RCC 7860 (cell line): ENCODE measurements at regions not wholly inside any gene's neighbourhood (a gene's known extent, or its start where the extent isn't known, plus 50 kb on each side); places are given as distances from the start of the nearest gene placed in this dataset.
"Not testable (repeated sequence)": the region's sequence is repeated elsewhere in the genome, so short reads cannot be mapped to it uniquely, and the experiment has no call there.

Source experiments
- DNase-seq: peaks from one replicate; pipeline ENCODE4 v3.0.0-alpha.2; 2015; ENCODE audit warnings: low spot score
- FAIRE-seq: peaks from 2 replicates; lab custom pipeline; 2012; peaks lifted over from hg19 to GRCh38; lab: Jason Lieb, UNC

GRCh38 chr3:164004205-164004604 is 1074.1 kb downstream of the SI start:
- DNase-seq = no peak
- FAIRE-seq = no peak

DNA sequence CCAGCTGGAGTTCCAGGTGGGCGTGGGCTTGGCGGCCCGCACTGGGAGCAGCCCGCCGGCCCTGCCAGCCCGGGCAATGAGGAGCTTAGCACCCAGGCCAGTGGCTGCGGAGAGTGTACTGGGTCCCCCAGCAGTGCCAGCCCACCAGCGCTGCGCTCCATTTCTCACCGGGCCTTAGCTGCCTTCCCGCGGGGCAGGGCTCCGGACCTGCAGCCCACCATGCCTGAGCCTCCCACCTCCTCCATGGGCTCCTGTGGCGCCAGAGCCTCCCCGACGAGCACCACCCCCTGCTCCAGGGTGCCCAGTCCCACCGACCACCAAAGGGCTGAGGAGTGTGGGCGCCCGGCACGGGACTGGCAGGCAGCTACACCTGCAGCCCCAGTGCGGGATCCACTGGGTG is 1075.3 kb downstream of the SI start:
- DNase-seq, FAIRE-seq: not testable (repeated sequence)

DNA sequence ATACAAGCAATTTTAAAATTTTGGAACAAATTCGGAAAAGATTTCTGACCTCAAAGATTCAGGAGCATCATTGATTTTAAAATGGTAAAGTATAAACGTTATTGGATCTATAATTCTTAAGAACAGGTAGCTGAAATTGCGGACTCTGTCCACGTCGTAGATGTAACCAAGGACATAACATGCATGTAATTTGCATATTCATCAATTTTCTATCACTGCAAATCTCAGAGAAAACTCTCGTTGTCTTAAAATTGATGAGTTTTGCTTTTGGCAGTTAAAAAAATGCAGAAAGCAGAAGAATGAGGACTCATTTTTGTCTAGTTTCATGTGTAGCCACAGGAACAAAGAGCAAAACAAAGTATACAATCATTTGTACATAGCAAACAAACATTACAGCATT is 1094.4 kb downstream of the SI start:
- FAIRE-seq (no peak), DNase-seq (no peak)

DNA sequence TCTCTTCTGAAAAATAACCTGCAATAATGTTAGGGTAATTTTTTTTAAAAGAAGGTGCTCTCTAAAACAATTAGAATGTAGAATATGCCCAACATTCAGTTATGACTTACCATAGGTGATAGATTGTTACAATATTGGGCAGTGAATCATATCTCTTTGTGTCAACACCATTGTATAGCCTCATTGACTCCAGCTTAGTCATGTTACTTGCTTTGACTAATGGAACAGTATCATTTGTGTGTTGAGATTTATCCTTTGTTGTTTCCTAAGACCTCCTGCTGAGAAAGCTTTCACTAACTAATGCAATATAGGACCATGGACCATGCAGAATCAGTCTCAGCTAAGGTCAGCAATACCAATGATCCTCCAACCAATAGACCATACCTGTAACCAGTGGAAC is 1106.4 kb downstream of the SI start:
- DNase-seq = no peak
- no peak for FAIRE-seq

GRCh38 chr3:163957072-163957471 is 1121.2 kb downstream of the SI start:
- DNase-seq = no peak
- FAIRE-seq = no peak

GRCh38 chr3:163953526-163953925 is 1124.8 kb downstream of the SI start:
- FAIRE-seq = no peak
- DNase-seq = no peak

GRCh38 chr3:163952499-163952898 is 1125.8 kb downstream of the SI start:
- FAIRE-seq (no peak), DNase-seq (no peak)

- FAIRE-seq = peak; percentile 63
- no peak for DNase-seq
These were observed 1126.8 kb downstream of the SI start for GRCh38 chr3:163951397-163951987.

DNA sequence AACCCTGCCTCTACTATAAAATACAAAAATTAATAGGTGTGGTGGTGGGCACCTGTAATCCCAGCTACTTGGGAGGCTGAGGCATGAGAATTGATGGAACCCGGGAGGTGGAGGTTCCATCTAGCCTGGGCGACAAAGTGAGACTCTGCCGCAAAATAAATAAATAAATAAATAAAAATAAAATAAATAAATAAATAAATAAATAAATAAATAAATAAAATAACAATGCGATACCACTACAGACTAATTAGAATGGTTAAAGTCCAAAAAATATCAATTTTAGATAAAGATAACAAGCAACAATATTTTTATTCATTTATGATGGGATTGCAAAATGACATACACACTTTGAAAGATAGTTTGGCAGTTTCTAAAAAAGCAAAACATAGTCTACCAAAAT is 1131.5 kb downstream of the SI start:
- FAIRE-seq (no peak), DNase-seq (no peak)

GRCh38 chr3:163943664-163944063 is 1134.6 kb downstream of the SI start:
- no peak for FAIRE-seq
- DNase-seq = no peak

GRCh38 chr3:163939926-163940325 is 1138.4 kb downstream of the SI start:
- DNase-seq = no peak
- no peak for FAIRE-seq

- FAIRE-seq (no peak), DNase-seq (no peak)
These were observed 1141.8 kb downstream of the SI start for GRCh38 chr3:163936543-163936942.

- FAIRE-seq = no peak
- DNase-seq = no peak
These were observed 1142.9 kb downstream of the SI start for GRCh38 chr3:163935411-163935810.

GRCh38 chr3:163929069-163929652 is 1149.1 kb downstream of the SI start:
- no peak for DNase-seq
- FAIRE-seq = no peak

- DNase-seq (no peak), FAIRE-seq (no peak)
These were observed 1150.8 kb downstream of the SI start for GRCh38 chr3:163927521-163927920.

DNA sequence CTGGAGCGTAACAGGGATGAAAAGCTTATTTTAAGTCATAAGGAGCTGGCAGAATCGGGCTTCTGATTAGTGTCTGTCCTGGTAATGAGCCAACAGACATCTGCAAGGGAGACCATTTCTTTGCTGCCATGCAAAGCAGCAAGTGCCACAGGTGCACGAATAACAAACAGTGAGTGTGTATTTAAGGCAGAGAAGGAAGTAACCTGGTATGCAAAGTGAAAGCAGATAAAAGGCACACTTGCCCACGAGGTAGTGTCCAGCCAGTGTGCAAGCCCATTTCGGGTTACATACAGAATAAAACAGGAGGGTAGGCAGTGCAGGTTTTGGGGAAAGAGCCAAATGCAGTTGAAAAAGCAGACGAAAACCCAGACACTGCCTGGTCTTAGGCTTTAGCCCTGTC is 1153.7 kb downstream of the SI start:
- DNase-seq (no peak), FAIRE-seq (no peak)

- FAIRE-seq = no peak
- no peak for DNase-seq
These were observed 1159.1 kb downstream of the SI start for GRCh38 chr3:163919154-163919553.

DNA sequence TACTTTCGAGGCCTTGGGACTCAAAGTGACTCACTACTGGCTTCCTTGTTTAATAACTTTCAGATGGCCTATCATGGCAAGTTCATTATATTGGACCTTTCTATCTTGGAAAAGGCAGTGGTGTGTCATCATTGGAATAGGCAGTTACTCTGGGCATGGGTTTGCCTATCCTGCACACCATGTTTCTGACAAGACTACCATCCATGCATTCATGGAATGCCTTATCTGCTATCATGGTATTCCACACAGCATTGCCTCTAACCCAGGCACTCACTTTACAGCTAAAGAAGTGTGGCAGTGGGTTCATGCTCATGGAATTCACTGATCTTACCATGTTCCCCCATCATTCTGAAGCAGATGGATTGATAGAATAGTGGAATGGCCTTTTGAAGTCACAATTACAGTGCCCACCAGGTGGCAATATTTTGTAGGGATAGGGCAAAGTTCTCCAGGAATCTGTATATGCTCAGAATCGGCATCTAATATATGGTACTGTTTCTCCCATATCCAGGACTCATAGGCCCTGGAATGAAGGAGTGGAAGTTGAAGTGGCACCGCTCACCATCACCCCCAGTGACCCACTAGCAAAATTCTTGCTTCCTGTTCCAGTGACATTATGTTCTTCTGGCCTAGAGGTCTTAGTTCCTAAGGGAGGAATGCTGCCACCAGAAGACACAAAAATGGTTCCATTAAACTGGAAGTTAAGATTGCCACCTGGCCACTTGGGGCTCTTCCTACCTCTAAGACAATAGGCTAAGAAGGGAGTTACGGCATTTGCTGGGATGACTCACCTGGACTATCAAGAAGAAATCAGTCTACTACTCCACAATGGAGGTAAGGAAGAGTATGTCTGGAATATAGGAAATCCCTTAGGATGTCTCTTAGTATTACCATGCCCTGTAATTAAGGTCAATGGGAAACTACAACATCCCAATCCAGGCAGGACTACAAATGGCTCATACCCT is 1161.4 kb downstream of the SI start:
- DNase-seq (no peak), FAIRE-seq (no peak)

DNA sequence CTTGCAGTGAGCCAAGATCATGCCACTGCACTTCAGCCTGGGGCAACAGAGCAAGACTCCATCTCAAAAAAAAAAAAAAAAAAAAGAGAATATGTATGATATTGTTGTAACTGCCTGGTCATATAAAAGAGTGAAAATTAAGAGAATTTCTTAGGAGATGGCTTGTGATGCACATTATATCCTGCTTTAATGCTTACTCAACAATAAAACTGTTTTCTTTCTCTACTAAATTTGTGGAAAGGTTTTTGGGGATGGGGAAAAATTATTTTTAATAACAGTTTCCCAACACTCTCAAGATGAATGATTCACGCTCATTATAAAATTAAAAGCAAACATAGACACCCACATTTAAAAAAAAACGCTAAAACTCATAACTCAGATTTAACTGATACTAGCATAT is 1163.0 kb downstream of the SI start:
- DNase-seq = no peak
- no peak for FAIRE-seq

- no peak for FAIRE-seq
- no peak for DNase-seq
These were observed 1163.7 kb downstream of the SI start for GRCh38 chr3:163914567-163914966.

- DNase-seq (no peak), FAIRE-seq (no peak)
These were observed 1186.5 kb downstream of the SI start for GRCh38 chr3:163891771-163892170.

DNA sequence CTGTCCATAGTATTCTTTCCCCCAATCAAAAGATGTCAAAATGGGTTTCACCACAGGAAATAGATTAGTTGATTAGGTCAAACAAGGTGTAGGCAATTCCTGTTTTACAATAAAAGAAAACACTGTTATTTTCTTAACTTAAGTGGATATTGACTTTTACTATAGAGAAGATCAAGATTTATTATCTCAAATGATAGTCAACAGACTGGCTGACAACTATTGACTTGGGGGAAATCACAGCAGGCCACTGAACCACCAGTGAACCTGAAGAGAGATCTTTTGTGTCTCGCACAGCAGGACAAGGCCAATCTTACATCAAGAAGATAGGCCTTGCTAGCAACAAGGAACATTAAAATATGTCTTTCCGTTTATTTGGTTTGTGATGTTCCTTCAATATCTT is 1187.6 kb downstream of the SI start:
- no peak for DNase-seq
- no peak for FAIRE-seq
